RKO (cell line): ENCODE measurements at regions not wholly inside any gene's neighbourhood (a gene's known extent, or its start where the extent isn't known, plus 50 kb on each side); places are given as distances from the start of the nearest gene placed in this dataset.
"Not testable (repeated sequence)": the region's sequence is repeated elsewhere in the genome, so short reads cannot be mapped to it uniquely, and the experiment has no call there.

Experiments
- DNase-seq: peaks from one replicate; pipeline ENCODE4 v3.0.0-alpha.2; 2016; ENCODE audit warnings: low spot score

DNA sequence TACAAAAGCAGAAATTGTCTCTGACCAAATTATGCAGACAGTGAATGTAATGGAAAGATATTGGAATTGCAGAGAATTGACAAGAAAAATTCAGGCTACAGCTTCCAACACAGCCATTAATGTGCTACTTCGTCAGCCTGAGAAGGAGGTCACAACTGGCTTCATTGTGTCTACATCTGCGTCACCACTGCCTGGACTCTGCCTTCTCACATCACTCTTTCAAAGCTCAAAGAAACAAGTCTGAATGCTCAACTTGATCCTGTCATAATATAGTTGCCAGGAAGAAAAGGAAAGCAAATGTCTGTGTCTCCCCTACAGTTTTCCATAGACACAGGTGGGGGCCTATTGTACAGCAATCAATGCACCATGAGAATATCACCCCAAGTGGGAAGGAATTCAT, 806.5 kb upstream of the CDH10 start:
- DNase-seq, result no peak

DNA sequence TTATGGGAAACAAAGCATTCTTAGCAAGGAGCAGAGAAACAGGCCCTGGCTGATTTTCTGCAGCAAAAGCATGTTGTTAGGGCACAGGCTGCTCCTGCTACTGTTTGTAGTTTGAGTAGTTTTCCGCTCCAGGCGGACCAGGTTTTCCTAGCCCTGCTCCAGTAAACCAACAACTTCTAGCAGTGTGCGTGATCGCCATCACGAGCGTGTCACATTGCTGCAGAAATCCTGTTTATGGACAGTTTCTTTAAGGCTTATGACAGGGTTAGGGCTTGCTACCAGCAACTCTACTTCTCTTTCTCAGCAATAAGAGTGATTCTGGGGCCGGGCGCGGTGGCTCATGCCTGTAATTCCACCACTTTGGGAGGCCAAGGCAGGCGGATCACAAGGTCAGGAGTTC, 803.9 kb upstream of the CDH10 start:
- no peak for DNase-seq

DNA sequence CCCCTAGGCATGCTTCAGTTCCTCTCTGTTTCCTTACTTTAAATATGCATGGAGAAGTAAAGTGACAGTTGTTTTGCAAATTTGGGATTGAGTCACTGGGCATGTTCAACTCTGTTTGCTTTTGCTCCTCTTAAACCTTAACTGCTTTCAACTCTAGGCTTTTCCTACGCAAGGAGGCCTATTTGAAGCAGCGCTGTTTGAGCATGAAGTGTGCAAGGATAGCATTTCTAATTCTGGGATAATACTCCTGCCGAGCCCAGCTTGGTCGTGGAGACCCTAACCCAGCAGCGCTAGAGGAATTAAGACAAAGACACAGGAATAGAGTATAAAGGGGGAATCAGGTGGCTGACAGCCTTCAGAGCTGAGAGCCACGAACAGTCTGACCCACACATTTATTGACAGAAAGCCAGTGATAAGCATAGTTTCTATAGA, 803.4 kb upstream of the CDH10 start:
- no peak for DNase-seq

DNA sequence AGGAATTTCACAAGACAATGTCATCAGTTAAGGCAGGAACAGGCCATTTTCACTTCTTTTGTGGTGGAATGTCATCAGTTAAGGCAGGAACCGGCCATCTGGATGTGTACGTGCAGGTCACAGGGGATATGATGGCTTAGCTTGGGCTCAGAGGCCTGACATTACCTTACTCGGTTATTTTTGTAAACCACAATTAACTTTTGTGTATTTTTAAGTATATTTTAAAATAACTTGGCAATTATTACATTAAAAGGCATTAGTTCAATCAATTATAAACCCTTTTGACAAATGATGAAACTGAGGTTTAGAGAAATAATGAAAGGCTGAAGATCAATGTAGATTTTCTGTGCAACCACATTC, 801.3 kb upstream of the CDH10 start:
- not testable (repeated sequence) for DNase-seq

DNA sequence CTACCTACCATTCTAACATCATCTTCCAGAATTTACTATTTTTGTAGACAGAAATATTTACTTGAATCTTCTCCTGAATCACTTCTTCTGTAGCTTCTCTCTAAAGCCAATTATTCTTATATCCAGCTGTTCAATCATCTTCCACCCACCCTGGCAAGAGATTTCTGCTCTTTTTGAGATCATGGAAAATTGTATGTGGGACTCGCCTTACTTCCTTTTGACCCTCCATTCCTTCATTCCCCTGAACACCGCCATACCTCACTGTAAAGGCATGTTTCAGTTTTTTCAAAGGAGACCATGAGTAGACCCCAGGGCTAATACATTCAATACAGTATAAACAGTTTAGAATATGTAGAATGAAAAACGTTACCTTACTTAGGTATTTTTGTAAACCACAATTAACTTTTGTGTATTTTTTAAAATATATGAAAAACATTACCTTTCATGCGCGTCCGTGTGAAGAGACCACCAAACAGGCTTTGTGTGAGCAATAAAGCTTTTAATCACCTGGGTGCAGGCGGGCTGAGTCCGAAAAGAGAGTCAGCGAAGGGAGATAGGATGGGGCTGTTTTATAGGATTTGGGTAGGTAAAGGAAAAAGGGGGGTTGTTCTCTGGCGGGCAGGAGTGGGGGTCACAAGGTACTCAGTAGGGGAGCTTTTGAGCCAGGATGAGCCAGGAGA, 800.7 kb upstream of the CDH10 start:
- not testable (repeated sequence) for DNase-seq

DNA sequence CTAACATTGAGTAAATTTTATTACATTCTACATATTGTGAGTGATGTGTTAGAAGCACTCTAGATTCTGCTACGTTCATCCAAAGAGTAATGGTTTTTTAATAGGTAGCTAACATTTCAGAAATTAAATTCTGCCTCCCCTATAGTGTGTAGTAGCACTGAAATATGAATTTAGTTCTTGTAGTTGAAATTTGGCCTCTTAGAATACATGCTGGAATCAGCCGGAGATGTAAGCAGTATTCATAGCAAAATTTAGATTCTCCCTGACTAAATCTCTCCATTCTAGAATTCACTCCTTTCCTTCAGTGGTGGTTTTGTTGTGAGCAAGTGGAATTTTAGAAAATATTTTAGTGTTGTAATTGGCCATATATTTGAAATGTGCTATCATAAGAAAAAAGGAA, 799.9 kb upstream of the CDH10 start:
- DNase-seq, result no peak

DNA sequence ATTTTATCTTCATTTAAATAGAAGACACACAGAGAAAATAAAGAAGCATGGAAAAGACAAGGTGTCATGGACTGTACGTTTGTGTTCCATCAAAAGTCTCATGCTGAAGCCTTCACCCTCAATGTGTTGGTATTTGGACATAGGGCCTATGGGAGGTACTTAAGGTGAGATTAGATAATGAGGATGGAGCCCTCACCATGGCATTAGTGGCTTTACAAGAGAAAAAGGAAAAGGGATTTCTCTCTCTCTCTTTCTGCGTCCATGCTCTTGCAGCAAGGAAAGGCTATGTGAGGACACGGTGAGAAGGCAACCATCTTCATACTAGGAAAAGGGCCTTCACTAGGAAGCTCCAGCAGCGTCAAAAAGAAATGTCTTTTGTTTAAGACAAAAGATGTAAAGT, 797.0 kb upstream of the CDH10 start:
- no peak for DNase-seq

DNA sequence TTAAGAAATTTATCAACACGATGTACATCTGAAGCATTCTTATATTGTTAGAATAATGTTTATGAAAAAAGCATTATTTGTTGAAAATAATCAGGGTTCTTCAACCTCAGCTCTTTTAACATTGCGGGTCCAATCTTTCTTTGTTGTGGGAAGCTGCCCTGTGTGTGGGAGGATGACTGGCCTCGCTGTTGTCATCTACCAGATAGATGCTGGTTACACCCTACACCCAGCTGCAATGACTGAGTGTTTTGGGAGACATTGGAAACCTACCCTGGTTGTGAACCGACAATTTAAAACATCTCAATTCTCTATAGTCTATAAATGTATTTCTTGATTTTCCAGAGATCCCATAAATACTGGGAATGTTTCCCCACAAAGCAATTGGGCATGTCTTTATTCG, 794.2 kb upstream of the CDH10 start:
- no peak for DNase-seq

DNA sequence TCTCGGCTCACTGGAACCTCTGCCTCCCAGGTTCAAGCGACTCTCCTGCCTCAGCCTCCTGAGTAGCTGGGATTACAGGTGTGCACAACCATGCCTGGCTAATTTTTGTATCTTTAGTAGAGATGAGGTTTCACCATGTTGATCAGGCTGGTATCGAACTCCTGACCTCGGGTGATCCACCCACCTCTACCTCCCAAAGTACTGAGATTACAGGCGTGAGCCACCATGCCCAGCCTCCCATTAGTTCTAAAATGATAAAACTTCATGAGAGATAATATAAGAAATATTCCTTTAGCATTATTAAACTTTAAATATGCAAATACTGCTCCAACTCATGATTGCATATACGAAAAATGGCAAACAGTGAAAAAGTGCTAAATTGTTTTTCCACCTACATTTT, 793.6 kb upstream of the CDH10 start:
- not testable (repeated sequence) for DNase-seq

DNA sequence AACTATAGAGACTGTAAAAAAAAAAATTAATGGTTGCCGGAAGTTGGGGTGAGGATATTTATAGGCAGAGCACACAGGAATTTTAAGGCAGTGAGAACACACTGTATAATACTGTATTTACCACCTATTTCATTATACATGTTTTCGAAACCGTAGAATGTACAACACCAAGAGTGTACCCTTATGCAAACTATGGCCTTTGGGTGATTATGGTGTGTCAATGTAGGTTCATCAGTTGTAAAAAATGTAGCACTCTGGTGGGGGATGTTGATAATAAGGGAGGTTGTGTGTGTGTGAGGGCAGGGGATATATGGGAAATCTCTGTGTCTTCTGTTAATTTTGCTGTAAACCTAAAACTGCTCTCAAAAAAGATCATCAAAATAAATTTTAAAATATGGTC, 791.7 kb upstream of the CDH10 start:
- DNase-seq, result no peak

DNA sequence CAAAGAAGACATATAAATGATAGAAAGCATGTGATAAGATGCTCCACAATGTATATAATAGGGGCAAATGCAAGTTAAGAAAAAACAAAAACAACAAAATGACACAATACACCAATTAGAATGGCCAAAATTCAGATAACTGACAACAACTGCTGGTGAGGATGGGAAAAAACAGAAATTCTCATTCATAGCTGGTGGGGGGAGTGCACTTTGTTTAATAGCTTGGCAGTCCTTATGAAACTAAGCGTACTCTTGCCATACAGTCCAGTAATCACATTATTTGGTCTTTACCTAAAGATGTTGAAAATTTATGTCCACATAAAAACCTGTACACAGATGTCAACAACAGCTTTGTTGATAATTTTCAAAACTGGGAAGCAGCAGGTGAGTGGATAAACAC, 791.1 kb upstream of the CDH10 start:
- DNase-seq, result no peak

DNA sequence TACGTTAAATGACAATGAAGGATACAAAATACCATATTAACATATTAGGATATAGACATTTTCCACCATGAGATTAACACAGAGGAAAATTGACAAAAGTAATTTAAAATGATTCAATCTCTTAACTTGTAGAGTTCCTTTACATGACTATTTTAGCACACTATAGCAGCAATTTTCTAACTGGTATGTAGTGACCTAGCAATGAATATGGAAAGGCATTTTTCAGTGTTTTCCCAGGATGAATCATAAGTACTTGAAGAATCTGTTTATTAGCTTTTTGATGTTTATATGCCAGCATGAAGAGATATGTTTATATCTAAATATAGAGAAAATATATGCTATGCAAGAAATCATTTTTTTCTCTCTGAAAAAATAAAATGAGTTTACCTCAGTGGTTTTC, 782.5 kb upstream of the CDH10 start:
- DNase-seq, result no peak

DNA sequence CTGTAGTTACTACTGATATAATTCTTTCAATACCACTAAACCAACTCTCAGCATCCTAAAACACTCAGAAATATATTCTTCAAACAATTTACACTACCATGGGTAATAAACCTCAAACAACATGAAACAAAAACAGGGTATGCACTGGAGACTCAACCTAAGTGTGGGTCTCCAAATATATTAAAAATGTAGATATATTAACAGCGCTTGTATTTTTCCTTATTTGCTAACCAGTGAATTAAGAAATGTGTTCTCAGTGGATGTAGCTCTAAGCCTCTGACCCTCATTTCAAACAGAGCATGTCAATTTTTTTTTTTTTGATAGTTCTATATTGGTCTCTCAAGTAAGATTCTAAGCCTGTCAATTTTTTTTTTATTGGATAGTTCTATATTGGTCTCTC, 778.5 kb upstream of the CDH10 start:
- DNase-seq, result no peak

DNA sequence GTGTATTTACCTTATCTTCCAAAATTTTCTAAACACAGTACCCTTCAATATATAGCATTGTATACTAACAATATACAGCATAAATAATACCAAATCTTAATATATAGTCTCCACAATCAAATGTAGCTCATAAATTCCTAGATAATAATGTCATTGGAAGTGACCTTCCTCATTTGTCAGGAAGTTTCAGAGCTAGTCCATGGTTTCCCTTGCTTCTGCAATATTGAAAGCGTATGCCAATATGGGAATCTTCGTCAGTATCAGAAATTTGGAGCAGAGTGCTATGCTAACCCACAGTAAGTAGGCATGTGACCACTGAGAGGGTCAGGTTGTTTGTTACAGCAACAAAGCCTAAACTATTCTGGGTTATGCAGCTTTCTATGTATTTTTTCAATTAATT, 774.9 kb upstream of the CDH10 start:
- no peak for DNase-seq

DNA sequence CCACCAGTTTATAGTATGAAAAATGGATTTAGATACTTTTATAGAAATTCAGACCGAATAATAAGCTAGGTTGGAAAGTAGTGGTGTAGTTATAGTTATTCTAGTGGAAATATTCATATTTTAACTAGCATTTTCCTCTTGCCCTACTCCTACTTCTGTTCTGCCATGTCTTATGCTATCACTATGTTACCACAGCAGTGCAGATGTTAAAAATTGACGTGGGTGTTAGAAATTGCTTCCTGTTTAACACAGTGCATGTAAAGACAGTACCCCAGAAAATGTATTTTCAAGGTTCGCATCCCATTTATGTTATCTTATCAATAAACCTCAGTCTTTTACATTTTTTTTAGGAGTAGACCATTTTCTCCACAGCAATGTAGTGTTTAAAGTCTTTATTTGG, 774.2 kb upstream of the CDH10 start:
- DNase-seq, result no peak

DNA sequence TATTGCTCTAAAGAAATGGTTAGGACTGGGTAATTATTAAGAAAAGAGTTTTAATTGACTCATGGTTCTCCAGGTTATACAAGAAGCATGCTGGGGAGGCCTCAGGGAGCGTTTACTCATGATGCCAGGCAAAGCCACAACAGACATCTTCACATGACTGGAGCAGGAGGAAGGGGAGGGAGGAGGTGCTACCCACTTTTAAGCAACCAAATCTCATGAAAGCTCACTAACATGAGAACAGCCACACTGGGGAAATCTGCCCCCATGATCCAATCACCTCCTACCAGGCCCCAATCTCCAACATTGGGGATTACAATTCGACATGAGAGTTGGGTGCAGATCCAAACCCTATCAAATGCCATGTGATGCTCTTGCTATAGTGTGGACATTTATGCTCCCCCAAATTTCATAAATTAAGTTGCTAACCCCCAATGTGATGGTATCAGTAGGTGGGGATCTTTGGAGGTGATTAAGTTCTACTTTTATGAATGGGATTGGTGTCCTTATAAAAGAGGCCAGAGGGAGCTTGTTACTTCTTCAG, 773.6 kb upstream of the CDH10 start:
- no peak for DNase-seq

DNA sequence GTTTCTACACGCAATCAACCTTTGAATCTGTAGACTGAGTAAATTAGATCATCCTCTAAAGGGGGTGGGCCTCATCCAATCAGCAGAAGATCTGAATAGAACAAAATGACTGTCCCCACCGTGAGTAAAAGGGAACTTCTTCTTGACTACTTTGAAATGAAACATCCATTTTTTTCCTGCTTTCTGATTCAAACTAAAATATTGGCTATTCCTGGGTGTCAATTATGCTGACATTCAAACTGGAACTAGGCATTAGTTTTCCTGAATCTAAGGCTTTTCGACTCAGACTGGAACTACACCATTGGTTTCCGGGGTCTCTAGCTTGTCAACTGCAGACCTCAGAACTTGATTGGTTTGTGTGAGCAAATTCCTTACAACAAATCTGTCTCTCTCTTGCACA, 772.2 kb upstream of the CDH10 start:
- no peak for DNase-seq

DNA sequence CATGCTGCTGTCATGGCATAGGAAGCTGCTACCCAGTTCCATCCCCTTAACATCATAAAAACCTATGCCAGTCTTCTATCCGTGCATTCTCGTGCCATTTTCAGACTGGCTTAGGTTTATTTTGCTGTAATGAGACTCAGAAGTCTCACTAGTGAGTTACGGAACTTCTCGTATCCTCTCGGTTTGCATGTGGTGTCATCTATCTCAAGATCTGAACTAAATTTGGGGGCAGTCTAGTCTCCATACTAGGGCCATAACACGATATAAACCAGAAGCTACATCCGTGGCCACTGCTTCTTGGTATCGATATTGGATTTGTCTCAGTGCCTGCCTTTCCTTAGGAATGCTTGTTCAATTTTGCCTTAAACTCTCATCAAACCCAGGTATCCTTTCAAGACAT, 771.2 kb upstream of the CDH10 start:
- no peak for DNase-seq

DNA sequence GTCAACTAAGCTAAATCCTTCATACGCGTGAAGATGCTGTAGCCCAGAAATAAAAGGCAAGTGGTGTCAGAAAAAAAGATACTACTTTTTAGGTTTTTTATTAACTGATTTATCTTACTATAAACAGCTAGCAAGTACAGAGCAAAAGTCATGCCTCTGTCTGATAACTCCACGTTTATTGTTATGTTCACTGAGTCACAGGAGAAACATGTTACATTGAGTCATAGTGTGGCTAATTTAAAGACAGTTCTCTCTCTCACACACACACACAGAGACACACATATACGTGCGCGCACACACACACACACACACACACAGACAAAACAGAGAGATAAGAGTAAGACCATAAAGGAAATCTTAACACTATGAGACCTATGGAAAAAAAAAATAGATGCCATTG, 770.0 kb upstream of the CDH10 start:
- peak; percentile 71 for DNase-seq

DNA sequence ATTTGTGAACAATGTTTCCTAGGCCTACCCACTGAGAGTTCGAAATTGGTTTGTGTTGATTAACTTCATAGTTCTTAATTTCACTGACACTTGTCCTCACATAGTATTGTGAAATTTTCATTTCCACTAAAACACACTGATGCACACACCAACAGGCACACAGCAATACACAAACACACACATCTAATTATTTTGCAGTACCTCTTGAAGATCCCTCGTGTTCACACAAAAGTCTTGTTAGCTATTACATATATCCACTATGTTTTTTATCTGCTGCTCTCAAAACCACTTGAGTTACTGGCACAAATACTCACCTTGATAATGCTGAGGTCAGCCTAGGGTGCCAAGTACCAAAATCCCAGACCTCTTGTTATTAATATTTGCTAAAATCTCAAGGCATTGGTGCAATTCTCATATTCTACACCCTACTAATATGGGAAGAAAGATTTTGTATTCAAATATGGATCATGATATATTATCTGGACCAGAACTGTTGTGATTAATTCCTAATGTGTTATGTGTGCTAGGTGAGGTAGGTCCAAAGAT, 767.4 kb upstream of the CDH10 start:
- no peak for DNase-seq

DNA sequence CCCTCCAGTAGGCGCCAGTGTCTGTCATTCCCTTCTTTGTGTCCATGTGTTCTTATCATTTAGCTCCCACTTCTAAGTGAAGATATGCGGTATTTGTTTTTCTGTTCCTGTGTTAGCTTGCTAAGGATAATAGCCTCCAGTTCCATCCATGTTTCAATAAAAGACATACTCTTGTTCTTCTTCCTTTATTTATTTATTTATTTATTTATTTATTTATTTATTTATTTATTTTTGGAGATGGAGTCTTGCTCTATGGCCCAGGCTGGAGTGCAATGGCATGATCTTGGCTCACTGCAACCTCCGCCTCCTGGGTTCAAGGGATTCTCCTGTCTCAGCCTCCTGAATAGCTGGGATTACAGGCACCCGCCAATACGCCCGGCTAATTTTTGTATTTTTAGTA, 762.6 kb upstream of the CDH10 start:
- not testable (repeated sequence) for DNase-seq

DNA sequence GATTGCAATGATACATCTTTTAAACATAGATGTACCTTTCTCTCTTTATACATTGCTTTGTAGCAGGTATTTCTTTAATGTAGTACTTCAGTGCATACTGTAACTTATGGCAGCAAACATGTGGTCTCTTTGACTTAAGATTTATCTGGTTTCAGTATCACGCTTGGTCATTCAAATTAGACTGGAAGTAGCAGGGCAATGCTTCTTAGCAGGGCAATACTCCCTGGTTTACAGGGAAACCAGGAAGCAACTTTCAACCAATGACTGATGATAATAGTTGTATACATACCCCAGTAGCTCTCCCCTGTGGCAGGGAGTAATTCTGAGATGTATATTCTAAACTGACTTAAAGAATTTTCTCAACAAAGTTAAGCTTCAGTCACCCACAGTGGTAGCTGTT, 761.1 kb upstream of the CDH10 start:
- no peak for DNase-seq

DNA sequence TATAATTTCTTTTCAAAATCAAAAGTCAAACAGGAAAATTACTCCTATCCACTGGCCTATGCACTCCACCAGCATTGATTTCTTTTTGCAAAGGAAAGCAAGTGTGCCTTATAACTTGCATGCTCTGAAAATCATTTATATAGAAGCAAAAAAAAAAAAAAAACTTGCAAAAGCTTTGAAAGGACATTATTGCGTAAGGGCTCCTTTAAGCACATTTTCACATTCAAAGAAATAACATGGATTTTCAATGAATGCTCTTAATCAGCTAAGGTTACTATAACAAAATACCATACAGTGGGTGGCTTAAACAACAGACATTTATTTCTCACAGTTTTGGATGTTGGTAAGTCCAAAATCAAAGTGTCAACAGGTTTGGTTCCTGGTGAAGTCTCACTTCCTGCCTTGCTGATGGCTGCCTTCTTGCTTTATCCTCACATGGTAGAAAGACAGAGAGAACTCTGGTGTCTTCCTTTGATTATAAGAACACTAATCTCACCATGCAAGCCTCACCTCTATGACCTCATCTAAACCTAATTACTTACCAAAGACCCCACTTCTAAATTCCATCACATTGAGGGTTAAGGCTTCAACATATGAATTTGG, 755.2 kb upstream of the CDH10 start:
- DNase-seq, result no peak

DNA sequence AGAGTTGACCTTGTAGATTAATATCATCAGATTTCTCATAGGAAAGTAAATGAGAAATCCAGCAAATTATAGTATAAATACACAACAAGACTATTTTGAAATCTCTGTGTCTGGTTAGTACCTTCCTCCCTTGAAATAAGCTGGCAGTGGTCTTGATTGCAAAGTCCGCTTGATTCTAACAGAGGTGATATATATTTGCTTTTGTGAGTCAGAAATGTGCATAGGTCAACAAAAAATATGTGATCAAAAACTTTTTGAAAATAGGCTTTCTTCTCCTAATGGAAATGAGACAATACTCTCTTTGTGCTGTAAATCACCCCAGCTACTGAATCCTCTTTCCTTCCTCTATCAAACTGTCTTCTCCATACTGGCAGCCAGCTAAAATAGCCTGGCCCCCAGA, 749.2 kb upstream of the CDH10 start:
- DNase-seq, result no peak
